NCI-H69 (cell line): ENCODE measurements at regions not wholly inside any gene's neighbourhood (a gene's known extent, or its start where the extent isn't known, plus 50 kb on each side); places are given as distances from the start of the nearest gene placed in this dataset.

Experiments used
- DNase-seq: peaks from one replicate; lab custom pipeline; 2025; lab: John Stamatoyannopoulos, UW

DNA sequence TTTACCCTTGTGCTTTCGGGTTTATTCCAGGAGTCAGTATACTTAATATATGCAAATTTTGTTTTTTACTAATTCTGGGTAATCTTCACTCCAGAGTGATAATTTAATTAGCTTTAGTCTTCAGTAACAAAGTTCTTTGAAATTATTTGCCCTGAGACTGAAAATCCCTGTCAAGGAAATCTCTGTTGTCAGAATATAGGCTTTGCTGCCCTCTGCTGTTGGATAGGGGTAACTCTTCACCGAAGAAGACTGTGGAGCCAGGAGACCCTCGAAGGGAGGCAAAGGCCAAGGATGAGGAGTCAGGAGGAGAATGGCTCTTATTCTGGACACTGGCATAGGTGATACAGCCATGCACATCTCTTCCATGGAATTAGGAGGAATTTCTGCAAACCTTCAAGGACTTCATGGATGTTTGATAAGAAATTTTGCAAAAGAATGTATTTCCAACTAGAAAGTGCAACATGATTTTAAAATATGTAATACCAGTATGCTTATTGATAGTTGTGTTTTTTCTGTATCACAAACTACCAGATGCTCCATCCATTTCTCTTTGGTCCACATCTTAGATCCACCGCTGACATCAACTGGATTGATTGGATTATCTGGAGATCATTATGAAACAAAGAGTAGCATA is 182.3 kb downstream of the RDH14 start:
- peak; percentile 21 for DNase-seq

GRCh38 chr2:18376936-18377335 is 183.5 kb downstream of the RDH14 start:
- no peak for DNase-seq

DNA sequence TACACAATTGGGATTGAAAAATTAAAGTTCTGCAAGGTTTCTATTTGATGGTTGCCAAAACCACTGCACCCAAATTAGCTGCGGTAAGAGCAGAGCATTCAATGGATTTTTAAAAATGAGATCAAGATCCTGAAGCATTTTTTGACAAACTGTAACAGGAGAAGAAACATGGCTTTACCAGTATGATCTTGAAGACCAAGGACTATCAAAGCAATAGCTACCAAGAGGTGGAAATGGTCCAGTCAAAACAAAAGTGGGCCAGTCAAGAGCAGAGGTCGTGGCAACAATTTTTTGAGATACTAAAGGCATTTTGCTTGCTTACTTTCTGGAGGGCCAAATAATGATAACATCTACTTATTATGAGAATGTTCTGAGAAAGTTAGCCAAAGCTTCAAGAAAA is 186.8 kb downstream of the RDH14 start:
- no peak for DNase-seq

- DNase-seq: no peak
These were observed 187.4 kb downstream of the RDH14 start for GRCh38 chr2:18373081-18373480.

GRCh38 chr2:18372641-18373040 is 187.8 kb downstream of the RDH14 start:
- no peak for DNase-seq

GRCh38 chr2:18369760-18370159 is 190.7 kb downstream of the RDH14 start:
- no peak for DNase-seq

GRCh38 chr2:18368008-18368407 is 192.4 kb downstream of the RDH14 start:
- no peak for DNase-seq

GRCh38 chr2:18365342-18365741 is 195.1 kb downstream of the RDH14 start:
- no peak for DNase-seq

GRCh38 chr2:18363348-18363747 is 197.1 kb downstream of the RDH14 start:
- DNase-seq: no peak

DNA sequence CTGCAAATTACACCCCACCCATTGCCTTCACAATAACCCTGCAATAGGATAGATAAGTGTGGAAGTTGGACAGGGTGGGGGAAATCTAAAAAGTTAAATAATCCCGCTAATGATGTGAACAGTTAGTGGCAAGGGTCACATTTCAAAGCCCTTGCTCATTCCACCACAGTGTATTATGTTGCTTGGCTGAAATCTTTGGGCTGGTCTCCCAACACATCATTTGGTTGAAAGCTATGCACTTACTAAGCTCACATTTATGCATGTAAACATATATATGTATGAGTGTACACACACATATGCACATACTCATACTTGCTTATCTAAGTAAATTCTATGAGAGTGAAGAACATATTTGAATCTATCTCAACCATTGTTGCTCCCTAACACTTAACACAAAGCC is 197.8 kb downstream of the RDH14 start:
- DNase-seq: no peak

- no peak for DNase-seq
These were observed 202.9 kb downstream of the RDH14 start for GRCh38 chr2:18357537-18357936.

- no peak for DNase-seq
These were observed 203.8 kb downstream of the RDH14 start for GRCh38 chr2:18356676-18357075.

- no peak for DNase-seq
These were observed 211.0 kb downstream of the RDH14 start for GRCh38 chr2:18349421-18349820.

DNA sequence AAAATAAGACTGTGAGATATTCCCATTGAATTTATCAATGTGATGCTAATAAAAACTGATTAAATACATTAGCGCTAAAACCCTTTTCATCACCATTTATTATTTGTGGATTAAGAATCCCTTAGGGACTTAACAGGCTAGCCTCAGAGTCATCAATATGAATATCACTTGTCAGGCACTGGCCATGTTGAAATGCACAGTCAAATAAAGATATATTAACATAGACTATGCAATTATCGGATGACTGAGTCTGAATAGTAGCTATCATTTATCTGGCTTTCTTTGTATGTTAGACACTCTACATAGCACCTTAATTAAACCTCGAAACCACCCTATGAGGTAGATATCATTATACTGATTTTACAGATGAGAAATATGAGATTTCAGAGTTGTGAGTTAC is 213.6 kb downstream of the RDH14 start:
- no peak for DNase-seq

GRCh38 chr2:18346344-18346743 is 214.1 kb downstream of the RDH14 start:
- no peak for DNase-seq

DNA sequence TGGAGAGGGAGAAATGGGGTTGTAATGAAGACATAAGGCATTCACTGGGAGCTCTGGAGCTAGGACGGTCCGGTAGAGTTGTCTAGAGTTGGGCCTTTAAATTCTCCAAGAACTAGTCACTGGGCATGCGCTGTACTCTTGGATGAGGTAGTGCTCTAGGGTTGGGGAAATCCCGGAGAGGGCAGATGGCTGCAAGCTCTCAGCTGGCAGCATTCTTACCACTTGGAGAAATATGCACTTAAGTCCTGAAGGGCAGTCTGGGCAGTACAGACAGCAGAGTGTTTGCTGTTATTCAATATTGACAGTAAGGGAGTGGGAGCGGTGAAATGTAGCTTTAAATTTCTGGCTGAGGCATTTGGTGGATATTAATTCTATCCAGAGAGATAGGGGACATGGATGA is 214.6 kb downstream of the RDH14 start:
- DNase-seq: no peak

GRCh38 chr2:18342901-18343300 is 217.6 kb downstream of the RDH14 start:
- no peak for DNase-seq

- DNase-seq: no peak
These were observed 221.1 kb downstream of the RDH14 start for GRCh38 chr2:18339326-18339725.

DNA sequence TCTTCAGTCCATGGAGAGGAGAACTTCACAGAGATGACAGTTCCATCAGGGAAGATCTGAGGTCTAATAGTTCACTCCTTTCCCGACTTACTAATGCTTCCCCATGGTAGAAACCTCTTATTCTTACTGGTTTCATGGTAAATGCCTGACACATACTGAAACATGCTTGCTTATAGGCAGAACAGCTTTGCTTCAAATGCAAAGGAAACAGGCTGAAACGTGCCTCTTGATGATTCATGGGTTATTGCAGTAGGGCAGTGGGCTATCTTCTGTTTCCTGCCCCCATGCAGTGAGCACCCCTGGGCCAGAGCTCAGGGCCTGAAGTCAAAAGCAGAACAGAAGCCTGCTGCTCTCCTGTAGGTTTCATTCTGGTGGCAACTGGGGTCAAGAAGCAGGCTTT is 223.5 kb downstream of the RDH14 start:
- DNase-seq: no peak

DNA sequence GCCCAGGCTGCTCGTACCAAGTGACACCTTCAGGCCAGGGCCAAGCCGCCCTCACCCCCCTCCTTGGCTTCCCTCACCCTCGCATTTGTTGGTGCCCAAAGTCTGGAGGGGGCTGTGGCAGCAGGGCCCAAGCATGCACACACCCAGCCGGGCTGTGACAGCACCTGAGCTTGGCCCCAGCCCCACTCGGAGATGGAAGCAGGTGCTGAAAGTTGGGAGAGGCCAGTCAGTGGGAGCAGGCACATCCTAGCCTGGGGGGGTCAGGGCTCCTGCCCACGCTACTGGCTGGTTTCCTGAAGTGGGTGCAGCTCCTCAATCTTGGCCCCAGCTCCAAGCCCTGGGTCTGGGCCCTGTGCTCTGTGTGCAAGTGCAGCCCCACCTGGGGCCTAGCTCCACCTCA is 228.0 kb downstream of the RDH14 start:
- no peak for DNase-seq

DNA sequence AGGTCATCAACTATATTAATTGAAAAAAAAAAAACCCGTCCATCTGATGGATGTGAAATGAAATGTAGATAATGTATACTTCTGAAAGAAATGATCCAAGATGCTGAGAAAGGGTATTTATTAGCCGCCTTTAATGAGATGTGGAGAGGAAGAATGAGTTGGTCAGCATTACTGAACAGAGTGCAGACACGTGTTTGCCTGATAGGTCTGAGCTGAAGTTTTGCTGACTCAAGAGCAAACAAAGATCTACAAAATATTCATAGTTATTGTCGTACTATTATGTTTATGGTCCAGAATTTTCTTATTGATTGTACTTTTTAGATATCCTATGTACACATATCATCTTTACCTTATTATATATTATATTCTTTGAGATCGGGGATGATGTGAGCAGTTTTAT is 235.3 kb downstream of the RDH14 start:
- DNase-seq: no peak

DNA sequence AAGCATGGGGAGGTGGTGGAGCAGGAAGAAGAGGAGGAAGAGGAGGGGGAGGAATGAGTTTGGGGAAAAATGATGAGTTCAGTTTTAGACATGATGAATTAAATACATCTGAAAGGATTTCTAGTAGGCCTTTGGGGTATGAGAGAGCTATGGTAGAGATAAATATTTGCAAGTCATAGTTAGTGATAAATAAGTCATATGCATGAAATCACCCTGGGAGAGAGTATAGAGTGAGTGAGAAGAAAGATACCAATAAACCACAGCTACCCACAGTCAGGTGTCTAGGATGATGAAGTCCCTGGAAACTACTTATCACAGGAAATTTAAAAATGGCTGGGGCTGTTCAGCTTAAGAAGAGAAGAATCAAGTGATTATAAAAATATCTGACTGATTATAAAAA is 240.5 kb downstream of the RDH14 start:
- no peak for DNase-seq

GRCh38 chr2:18317017-18317416 is 243.4 kb downstream of the RDH14 start:
- no peak for DNase-seq

GRCh38 chr2:18312818-18313217 is 247.6 kb downstream of the RDH14 start:
- DNase-seq: no peak
